Stimulated activated naive B cell treated with anti-CD40 and anti-IgM and Interleukin-4, amounts not matched to agents 10 μg/mL and 1 μg/mL and 100 μg/mL, for 72 hours (primary cell): ENCODE measurements at regions not wholly inside any gene's neighbourhood (a gene's known extent, or its start where the extent isn't known, plus 50 kb on each side); places are given as distances from the start of the nearest gene placed in this dataset.
"Not testable (repeated sequence)": the region's sequence is repeated elsewhere in the genome, so short reads cannot be mapped to it uniquely, and the experiment has no call there.

Experiments
- ATAC-seq, 2 donors: fragments of 150-1000 bp; cut with Tn5 transposase; replicated peaks; 2 replicates each; pipeline ENCODE4 v1.10.0; 2021; ENCODE audit warnings: moderate library complexity in 1 of 2
- DNase-seq: peaks from one replicate; pipeline ENCODE4 v3.0.0; 2021
- H3K27ac Mint-ChIP-seq: one replicate; pipeline ENCODE4 v1.8.0; 2022; ENCODE audit warnings: mild to moderate bottlenecking, mixed read lengths
- H3K27me3 Mint-ChIP-seq, 2 donors: one replicate each; pipeline ENCODE4 v1.8.0; 2022; ENCODE audit warnings: mixed read lengths in 2 of 2
- H3K36me3 Mint-ChIP-seq, 2 donors: one replicate each; pipeline ENCODE4 v1.8.0; 2022; ENCODE audit warnings: mixed read lengths in 2 of 2, mild to moderate bottlenecking in 1 of 2
- H3K4me1 Mint-ChIP-seq, 2 donors: one replicate each; pipeline ENCODE4 v1.8.0; 2022; ENCODE audit warnings: mixed read lengths in 2 of 2, mild to moderate bottlenecking in 1 of 2
- H3K4me3 Mint-ChIP-seq, 2 donors: one replicate each; pipeline ENCODE4 v1.8.0; 2022; ENCODE audit warnings: mild to moderate bottlenecking in 2 of 2, mixed read lengths in 2 of 2, moderate library complexity in 1 of 2
- H3K9me3 Mint-ChIP-seq, 2 donors: one replicate each; pipeline ENCODE4 v1.8.0; 2022; ENCODE audit warnings: mixed read lengths in 2 of 2, mild to moderate bottlenecking in 1 of 2

GRCh38 chr7:152905949-152906348 lies 146.4 kb downstream of the ACTR3B start:
- Mint-ChIP-seq H3K9me3 (no peaks in the 10 kb centered on the region), H3K4me3 (no peak overlapping the region), H3K4me1 (no peaks in the 10 kb centered on the region), H3K27ac (no peak overlapping the region), H3K36me3 (no peaks in the 10 kb centered on the region), H3K27me3 (no peaks in the 10 kb centered on the region)
- ATAC-seq (no peak), DNase-seq (no peak)

GRCh38 chr7:152907042-152907761 lies 147.7 kb downstream of the ACTR3B start:
- Mint-ChIP-seq H3K4me1 (no peaks in the 10 kb centered on the region), H3K9me3 (no peaks in the 10 kb centered on the region), H3K4me3 (no peak overlapping the region), H3K36me3 (no peaks in the 10 kb centered on the region), H3K27ac (no peak overlapping the region), H3K27me3 (no peaks in the 10 kb centered on the region)
- no peak for DNase-seq
- ATAC-seq: no peak

- ATAC-seq (no peak), DNase-seq (no peak)
- no peak overlapping the region for H3K4me3 Mint-ChIP-seq
- H3K36me3 Mint-ChIP-seq: no peaks in the 10 kb centered on the region
- H3K27me3 Mint-ChIP-seq: no peaks in the 10 kb centered on the region
- H3K4me1 Mint-ChIP-seq: no peaks in the 10 kb centered on the region
- no peaks in the 10 kb centered on the region for H3K9me3 Mint-ChIP-seq
- H3K27ac Mint-ChIP-seq: no peak overlapping the region
Measured at GRCh38 chr7:152909280-152909679, 149.7 kb downstream of the ACTR3B start.

GRCh38 chr7:152909683-152910544 lies 150.4 kb downstream of the ACTR3B start:
- Mint-ChIP-seq H3K4me3 (no peak overlapping the region), H3K4me1 (no peaks in the 10 kb centered on the region), H3K27ac (no peak overlapping the region), H3K36me3 (no peaks in the 10 kb centered on the region), H3K27me3 (no peaks in the 10 kb centered on the region), H3K9me3 (no peaks in the 10 kb centered on the region)
- ATAC-seq (no peak), DNase-seq (no peak)

GRCh38 chr7:152910545-152911225 lies 151.1 kb downstream of the ACTR3B start:
- Mint-ChIP-seq H3K27ac (no peak overlapping the region), H3K27me3 (no peaks in the 10 kb centered on the region), H3K9me3 (no peaks in the 10 kb centered on the region), H3K4me3 (no peak overlapping the region), H3K36me3 (no peaks in the 10 kb centered on the region), H3K4me1 (no peaks in the 10 kb centered on the region)
- ATAC-seq (no peak), DNase-seq (no peak)

- Mint-ChIP-seq H3K27me3 (no peaks in the 10 kb centered on the region), H3K36me3 (no peaks in the 10 kb centered on the region), H3K27ac (no peak overlapping the region), H3K4me3 (no peak overlapping the region), H3K4me1 (no peaks in the 10 kb centered on the region), H3K9me3 (no peaks in the 10 kb centered on the region)
- DNase-seq: no peak
- ATAC-seq: no peak
Measured at GRCh38 chr7:152911226-152911560, 151.6 kb downstream of the ACTR3B start.

GRCh38 chr7:152911922-152912321 lies 152.4 kb downstream of the ACTR3B start:
- no peak overlapping the region for H3K4me3 Mint-ChIP-seq
- no peaks in the 10 kb centered on the region for H3K4me1 Mint-ChIP-seq
- H3K27me3 Mint-ChIP-seq: no peaks in the 10 kb centered on the region
- no peak for ATAC-seq
- DNase-seq: no peak
- no peaks in the 10 kb centered on the region for H3K36me3 Mint-ChIP-seq
- no peaks in the 10 kb centered on the region for H3K9me3 Mint-ChIP-seq
- no peak overlapping the region for H3K27ac Mint-ChIP-seq

- no peak for ATAC-seq
- Mint-ChIP-seq H3K27me3 (no peaks in the 10 kb centered on the region), H3K4me3 (no peak overlapping the region), H3K27ac (no peak overlapping the region), H3K4me1 (no peaks in the 10 kb centered on the region), H3K36me3 (no peaks in the 10 kb centered on the region), H3K9me3 (no peaks in the 10 kb centered on the region)
- no peak for DNase-seq
Measured at GRCh38 chr7:152912511-152912910, 153.0 kb downstream of the ACTR3B start.

GRCh38 chr7:152913492-152913891 lies 153.9 kb downstream of the ACTR3B start:
- Mint-ChIP-seq H3K4me3 (no peak overlapping the region), H3K4me1 (no peaks in the 10 kb centered on the region), H3K27ac (no peak overlapping the region), H3K36me3 (no peaks in the 10 kb centered on the region), H3K27me3 (no peaks in the 10 kb centered on the region), H3K9me3 (no peaks in the 10 kb centered on the region)
- DNase-seq (no peak), ATAC-seq (no peak)

- no peaks in the 10 kb centered on the region for H3K4me1 Mint-ChIP-seq
- no peak overlapping the region for H3K27ac Mint-ChIP-seq
- H3K36me3 Mint-ChIP-seq: no peaks in the 10 kb centered on the region
- H3K9me3 Mint-ChIP-seq: no peaks in the 10 kb centered on the region
- H3K27me3 Mint-ChIP-seq: no peaks in the 10 kb centered on the region
- no peak for DNase-seq
- no peak overlapping the region for H3K4me3 Mint-ChIP-seq
- no peak for ATAC-seq
Measured at GRCh38 chr7:152914014-152914844, 154.7 kb downstream of the ACTR3B start.

GRCh38 chr7:152914845-152915102 lies 155.2 kb downstream of the ACTR3B start:
- H3K4me3 Mint-ChIP-seq, H3K27me3 Mint-ChIP-seq, H3K27ac Mint-ChIP-seq, H3K4me1 Mint-ChIP-seq, ATAC-seq, H3K9me3 Mint-ChIP-seq, H3K36me3 Mint-ChIP-seq, DNase-seq: not testable (repeated sequence)

- Mint-ChIP-seq H3K4me3 (no peak overlapping the region), H3K36me3 (peaks cover 11 to 17% of the 10 kb centered on the region in 2 donors), H3K4me1 (peaks cover 0 to 9% of the 10 kb centered on the region in 2 donors), H3K9me3 (peaks cover 16 to 19% of the 10 kb centered on the region in 2 donors), H3K27ac (no peak overlapping the region), H3K27me3 (peaks cover 32 to 38% of the 10 kb centered on the region in 2 donors)
- no peak for ATAC-seq
- no peak for DNase-seq
Measured at GRCh38 chr7:152922318-152923081, 162.9 kb downstream of the ACTR3B start.

GRCh38 chr7:152923711-152924110 lies 164.2 kb downstream of the ACTR3B start:
- Mint-ChIP-seq H3K4me1 (peaks cover 0 to 9% of the 10 kb centered on the region in 2 donors), H3K9me3 (peaks cover 16 to 19% of the 10 kb centered on the region in 2 donors), H3K36me3 (peaks cover 11 to 17% of the 10 kb centered on the region in 2 donors), H3K4me3 (no peak overlapping the region), H3K27me3 (peaks cover 36 to 50% of the 10 kb centered on the region in 2 donors), H3K27ac (no peak overlapping the region)
- no peak for ATAC-seq
- no peak for DNase-seq

GRCh38 chr7:152924238-152924637 lies 164.7 kb downstream of the ACTR3B start:
- ATAC-seq: no peak
- Mint-ChIP-seq H3K4me3 (no peak overlapping the region), H3K4me1 (peaks cover 0 to 9% of the 10 kb centered on the region in 2 donors), H3K9me3 (peaks cover 17 to 19% of the 10 kb centered on the region in 2 donors), H3K36me3 (peaks cover 11 to 17% of the 10 kb centered on the region in 2 donors), H3K27ac (no peak overlapping the region), H3K27me3 (peaks cover 36 to 50% of the 10 kb centered on the region in 2 donors)
- DNase-seq: no peak
